Erythroblast (primary cell): ENCODE measurements at regions not wholly inside any gene's neighbourhood (a gene's known extent, or its start where the extent isn't known, plus 50 kb on each side); places are given as distances from the start of the nearest gene placed in this dataset.

Experiments used
- GATA1 ChIP-seq: IDR thresholded peaks from 2 replicates; pipeline ENCODE4 v1.6.1; 2011; ENCODE audit warnings: low read depth, mild to moderate bottlenecking, control low read depth, low read length, moderate library complexity
- POLR2A ChIP-seq: IDR thresholded peaks from 2 replicates; pipeline ENCODE4 v1.6.1; 2011; ENCODE audit warnings: mild to moderate bottlenecking, low read length

- TF ChIP-seq POLR2A (no peak), GATA1 (no peak)
Observed at GRCh38 chr18:66833646-66834045, 229.8 kb upstream of the CDH19 start.
